IMR-90 (cell line): ENCODE measurements at regions not wholly inside any gene's neighbourhood (a gene's known extent, or its start where the extent isn't known, plus 50 kb on each side); places are given as distances from the start of the nearest gene placed in this dataset.

Source experiments
- ATAC-seq: fragments of 200-7000 bp; cut with Tn5 transposase; 2 replicates; pipeline ENCODE4 v1.9.1; 2020; ENCODE audit warnings: low read depth, mild to moderate bottlenecking, moderate library complexity
- BruUV-seq: library from RNA; stranded (reverse); fragments of 400-500 nt; replicated peaks from 2 replicates; lab custom pipeline; 2021; lab: Mats Ljungman, UMichigan
- CTCF ChIA-PET: fragments of 300-600 bp; formaldehyde crosslinking; extraction: SDS; loops from one replicate; lab custom pipeline; 2021; ENCODE audit warnings: antibody characterized with exemption; lab: Yijun Ruan, JAX
- POLR2A ChIA-PET: fragments of 300-600 bp; sonication (Branson Sonifier 250); formaldehyde crosslinking; loops from one replicate; lab custom pipeline; 2022; ENCODE audit warnings: antibody characterized with exemption; ENCODE audit not compliant: unreplicated experiment; lab: Charles Lee
- DNase-seq: peaks from one replicate; pipeline ENCODE4 v3.0.0; 2013
- H2AFZ ChIP-seq: replicated peaks from 2 replicates; pipeline ENCODE3; 2013; ENCODE audit warnings: low read length, mild to moderate bottlenecking; ENCODE audit not compliant: poor library complexity
- H2AK5ac ChIP-seq: 2 replicates; pipeline ENCODE4 v1.6.1; 2013; ENCODE audit warnings: low read depth, low read length, inconsistent platforms
- H2AK9ac ChIP-seq: replicated peaks from 2 replicates; pipeline ENCODE3; 2013; ENCODE audit warnings: mild to moderate bottlenecking, low read depth, low read length, moderate library complexity; ENCODE audit not compliant: poor library complexity
- H2BK120ac ChIP-seq: 2 replicates; pipeline ENCODE4 v1.6.1; 2013; ENCODE audit warnings: low read depth, low read length, inconsistent platforms
- H2BK15ac ChIP-seq: 3 replicates; pipeline ENCODE4 v1.6.1; 2013; ENCODE audit warnings: low read depth, low read length, inconsistent platforms
- H2BK20ac ChIP-seq: 2 replicates; pipeline ENCODE4 v1.6.1; 2013; ENCODE audit warnings: low read depth, mild to moderate bottlenecking, inconsistent platforms, low read length, moderate library complexity
- H2BK5ac ChIP-seq: 2 replicates; pipeline ENCODE4 v1.6.1; 2013; ENCODE audit warnings: mild to moderate bottlenecking, low read depth, low read length, inconsistent platforms; ENCODE audit not compliant: poor library complexity, severe bottlenecking
- H3K14ac ChIP-seq: replicated peaks from 2 replicates; pipeline ENCODE4 v1.6.1; 2013; ENCODE audit warnings: low read depth, low read length, inconsistent platforms
- H3K18ac ChIP-seq: 2 replicates; pipeline ENCODE4 v1.6.1; 2013; ENCODE audit warnings: low read depth, low read length, control low read depth
- H3K23ac ChIP-seq: 2 replicates; pipeline ENCODE4 v1.6.1; 2013; ENCODE audit warnings: low read depth, low read length, inconsistent platforms
- H3K27ac ChIP-seq: 2 replicates; pipeline ENCODE4 v1.5.1; 2013; ENCODE audit warnings: mild to moderate bottlenecking, control low read depth, low read length; ENCODE audit not compliant: insufficient read depth
- H3K27me3 ChIP-seq: 2 replicates; pipeline ENCODE4 v1.6.1; 2013; ENCODE audit warnings: low read length; ENCODE audit not compliant: control insufficient read depth, insufficient read depth
- H3K36me3 ChIP-seq: 2 replicates; pipeline ENCODE4 v1.6.1; 2013; ENCODE audit warnings: low read length, mixed read lengths; ENCODE audit not compliant: control insufficient read depth, insufficient read depth
- H3K4ac ChIP-seq: 2 replicates; pipeline ENCODE4 v1.6.1; 2013; ENCODE audit warnings: low read depth, low read length, inconsistent platforms
- H3K4me1 ChIP-seq: 2 replicates; pipeline ENCODE4 v1.6.1; 2013; ENCODE audit warnings: low read length, mixed read lengths; ENCODE audit not compliant: control insufficient read depth, insufficient read depth
- H3K4me2 ChIP-seq: 2 replicates; pipeline ENCODE4 v1.6.1; 2013; ENCODE audit warnings: low read depth, mild to moderate bottlenecking, control low read depth, low read length, moderate library complexity
- H3K4me3 ChIP-seq: 2 replicates; pipeline ENCODE4 v1.5.1; 2013; ENCODE audit warnings: low read depth, mild to moderate bottlenecking, control low read depth, low read length, moderate library complexity; ENCODE audit not compliant: insufficient read depth
- H3K56ac ChIP-seq: 2 replicates; pipeline ENCODE4 v1.6.1; 2013; ENCODE audit warnings: low read length, inconsistent platforms; ENCODE audit not compliant: insufficient read depth; ENCODE audit errors: extremely low read depth
- H3K79me1 ChIP-seq, 2 experiments: 2 replicates each; pipeline ENCODE4 v1.6.1; 2013; ENCODE audit warnings: low read length in 2 of 2, inconsistent platforms in 1 of 2, low read depth in 1 of 2
- H3K9ac ChIP-seq: 2 replicates; pipeline ENCODE4 v1.6.1; 2013; ENCODE audit warnings: low read depth, low read length, control low read depth
- H3K9me1 ChIP-seq: 2 replicates; pipeline ENCODE4 v1.6.1; 2013; ENCODE audit warnings: low read length, inconsistent platforms; ENCODE audit not compliant: insufficient read depth
- H3K9me3 ChIP-seq: 2 replicates; pipeline ENCODE4 v1.6.1; 2013; ENCODE audit warnings: low read length; ENCODE audit not compliant: control insufficient read depth, insufficient read depth
- H4K20me1 ChIP-seq: 2 replicates; pipeline ENCODE4 v1.6.1; 2013; ENCODE audit warnings: low read length, inconsistent platforms; ENCODE audit not compliant: insufficient read depth
- H4K5ac ChIP-seq: 2 replicates; pipeline ENCODE4 v1.6.1; 2013; ENCODE audit warnings: mild to moderate bottlenecking, low read depth, low read length, control low read depth
- H4K8ac ChIP-seq, 2 experiments: 2 replicates each; pipeline ENCODE4 v1.6.1; 2013; ENCODE audit warnings: low read depth in 2 of 2, low read length in 2 of 2, control low read depth in 1 of 2, inconsistent platforms in 1 of 2
- H4K91ac ChIP-seq: 2 replicates; pipeline ENCODE4 v1.6.1; 2013; ENCODE audit warnings: low read depth, low read length, inconsistent platforms; ENCODE audit not compliant: insufficient read depth
- BHLHE40 ChIP-seq: fragments of 150-350 bp; IDR thresholded peaks from 2 replicates; pipeline ENCODE4 v1.6.1; 2016; ENCODE audit warnings: mild to moderate bottlenecking, low read depth, low read length
- MAFK ChIP-seq: IDR thresholded peaks from 2 replicates; pipeline ENCODE4 v1.6.1; 2012; ENCODE audit warnings: low read depth, low read length, improper control_type of control experiment
- NFE2L2 ChIP-seq: fragments of 150-350 bp; IDR thresholded peaks from 2 replicates; pipeline ENCODE4 v1.6.1; 2016; ENCODE audit warnings: low read depth, mild to moderate bottlenecking, low read length
- POLR2A ChIP-seq: IDR thresholded peaks from 2 replicates; pipeline ENCODE4 v1.6.1; 2012; ENCODE audit warnings: mild to moderate bottlenecking, low read depth, low read length
- RAD21 ChIP-seq: IDR thresholded peaks from 2 replicates; pipeline ENCODE4 v1.6.1; 2012; ENCODE audit warnings: low read length, improper control_type of control experiment
- SMC3 ChIP-seq: fragments of 150-350 bp; IDR thresholded peaks from 2 replicates; pipeline ENCODE4 v1.6.1; 2016; ENCODE audit warnings: low read depth, mild to moderate bottlenecking, antibody characterized with exemption, low read length, moderate library complexity
- WGBS, 2 experiments: methylation state at CpG; one replicate each; pipeline versions ENCODE4 v1.1.5 to v1.1.7; 2013; ENCODE audit warnings: missing lambda C conversion rate in 2 of 2; ENCODE audit not compliant: insufficient read length in 1 of 2; ENCODE audit errors: extremely low coverage in 2 of 2; 5-methylcytosine and 5-hydroxymethylcytosine counted together
- dilution Hi-C: fragments of 300-500 bp; cut with HindIII; formaldehyde crosslinking; loops from one replicate; pipeline ENCODE4 v1.14.3; 2018; ENCODE audit warnings: low sequenced_read_pairs; ENCODE audit not compliant: unreplicated experiment
- in situ Hi-C: fragments of 300-500 bp; cut with MboI; formaldehyde crosslinking; loops from 3 replicates; pipeline ENCODE4 v1.14.3; 2019; ENCODE audit warnings: low sequenced_read_pairs, inconsistent platforms, mixed read lengths
- intact Hi-C: fragments of 100-400 bp; cut with micrococcal nuclease; formaldehyde crosslinking; loops from 2 replicates; pipeline ENCODE4 v1.10.0; 2022
- TF ChIP-seq, protein P1 (sequence below): fragments of 150-350 bp; IDR thresholded peaks from 2 replicates; pipeline ENCODE4 v1.6.1; 2017; ENCODE audit warnings: mild to moderate bottlenecking, antibody characterized with exemption, low read length, low read depth

DNA sequence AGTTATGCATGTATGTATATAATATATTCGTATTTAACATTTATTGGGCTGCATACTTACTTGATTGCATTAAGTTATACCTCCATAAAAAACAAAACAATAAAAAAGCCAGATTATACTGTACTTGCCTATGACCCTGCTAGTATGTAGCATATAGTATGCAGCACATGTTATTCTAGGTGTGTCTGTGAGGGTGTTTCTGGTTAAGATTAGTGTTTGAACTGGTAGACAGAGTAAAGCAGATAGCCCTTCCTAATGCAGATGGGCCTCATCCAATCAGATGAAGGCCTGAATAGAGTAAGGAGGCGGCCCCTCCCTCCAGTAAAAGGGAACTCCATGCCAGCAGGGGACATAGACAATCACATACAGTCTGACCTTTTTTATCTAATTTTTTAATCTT lies 323.3 kb upstream of the USP24 start:
- no TSS peak for BruUV-seq
- ChIA-PET CTCF (no interaction called here), POLR2A (no interaction called here)
- H3K56ac ChIP-seq: no peak overlapping the region
- no peak for TF ChIP-seq NFE2L2
- no peak for TF ChIP-seq POLR2A
- TF ChIP-seq, protein P1, sequence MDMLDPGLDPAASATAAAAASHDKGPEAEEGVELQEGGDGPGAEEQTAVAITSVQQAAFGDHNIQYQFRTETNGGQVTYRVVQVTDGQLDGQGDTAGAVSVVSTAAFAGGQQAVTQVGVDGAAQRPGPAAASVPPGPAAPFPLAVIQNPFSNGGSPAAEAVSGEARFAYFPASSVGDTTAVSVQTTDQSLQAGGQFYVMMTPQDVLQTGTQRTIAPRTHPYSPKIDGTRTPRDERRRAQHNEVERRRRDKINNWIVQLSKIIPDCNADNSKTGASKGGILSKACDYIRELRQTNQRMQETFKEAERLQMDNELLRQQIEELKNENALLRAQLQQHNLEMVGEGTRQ: no peak
- TF ChIP-seq SMC3: no peak
- TF ChIP-seq RAD21: no peak
- TF ChIP-seq BHLHE40: no peak
- TF ChIP-seq MAFK: no peak
- in situ Hi-C loops (no loop called here), dilution Hi-C loops (no loop called here), intact Hi-C loops (no loop called here)
- DNase-seq (no peak), ATAC-seq (no peak)
- WGBS, 2 experiments: no CpG with 5 or more reads among the region's 2 CpGs
- H4K8ac ChIP-seq: no peak overlapping the region
- H2BK5ac ChIP-seq: no peak overlapping the region
- H3K14ac ChIP-seq: no peak overlapping the region
- no peak overlapping the region for H3K4me3 ChIP-seq
- H2BK120ac ChIP-seq: no peak overlapping the region
- no peak overlapping the region for H3K18ac ChIP-seq
- H3K23ac ChIP-seq: no peak overlapping the region
- no peak overlapping the region for H2AFZ ChIP-seq
- H3K79me1 ChIP-seq: no peaks in the 10 kb centered on the region
- H2AK5ac ChIP-seq: no peak overlapping the region
- no peak overlapping the region for H4K91ac ChIP-seq
- H2BK20ac ChIP-seq: no peak overlapping the region
- peaks cover 5% of the 10 kb centered on the region; the same call in 1 of the 2 replicates for H3K4me1 ChIP-seq
- no peaks in the 10 kb centered on the region for H3K9me3 ChIP-seq
- no peaks in the 10 kb centered on the region for H4K20me1 ChIP-seq
- H3K36me3 ChIP-seq: no peaks in the 10 kb centered on the region
- no peak overlapping the region for H2BK15ac ChIP-seq
- no peak overlapping the region for H3K4me2 ChIP-seq
- H4K5ac ChIP-seq: no peak overlapping the region
- H2AK9ac ChIP-seq: no peak overlapping the region
- no peak overlapping the region for H3K4ac ChIP-seq
- no peak overlapping the region for H3K9ac ChIP-seq
- no peak overlapping the region for H3K27ac ChIP-seq
- H3K27me3 ChIP-seq: no peaks in the 10 kb centered on the region
- H3K9me1 ChIP-seq: no peaks in the 10 kb centered on the region
